ENCODE measurements at regions not wholly inside any gene's neighbourhood (a gene's known extent, or its start where the extent isn't known, plus 50 kb on each side); places are given as distances from the start of the nearest gene placed in this dataset.
A peak's percentile ranks its signal among the peaks of the same experiment; 100 is the strongest.

GRCh38 chr7:115740043-115740442 is 290.5 kb downstream of the TFEC start:
- no peak for DNase-seq
- no peak for TF ChIP-seq CTCF (IDR thresholded peaks at IDR 0.05)
- H3K27ac Mint-ChIP-seq: no peak overlapping the region
- H3K4me1 Mint-ChIP-seq: peaks cover 4% of the 10 kb centered on the region
- no peaks in the 10 kb centered on the region for H3K27me3 Mint-ChIP-seq (ENCODE audit: low read depth, poor library complexity)
- H3K36me3 Mint-ChIP-seq (ENCODE audit: low read depth): peaks cover 4% of the 10 kb centered on the region
- H3K4me3 Mint-ChIP-seq: no peak overlapping the region
- H3K9me3 Mint-ChIP-seq: peaks cover 4% of the 10 kb centered on the region

GRCh38 chr7:115734641-115735040 is 295.9 kb downstream of the TFEC start:
- H3K9me3 Mint-ChIP-seq: peaks cover 4% of the 10 kb centered on the region
- no peak overlapping the region for H3K27ac Mint-ChIP-seq
- H3K36me3 Mint-ChIP-seq (ENCODE audit: low read depth): peaks cover 4% of the 10 kb centered on the region
- peaks cover 4% of the 10 kb centered on the region for H3K27me3 Mint-ChIP-seq (ENCODE audit: low read depth, poor library complexity)
- no peak for DNase-seq
- H3K4me1 Mint-ChIP-seq: peaks cover 40% of the 10 kb centered on the region
- no peak for TF ChIP-seq CTCF (IDR thresholded peaks at IDR 0.05)
- no peak overlapping the region for H3K4me3 Mint-ChIP-seq

- H3K4me3 Mint-ChIP-seq: peak overlapping the region; percentile 1
- no peak for DNase-seq
- H3K27me3 Mint-ChIP-seq (ENCODE audit: low read depth, poor library complexity): peaks cover 8% of the 10 kb centered on the region
- H3K36me3 Mint-ChIP-seq (ENCODE audit: low read depth): peaks cover 4% of the 10 kb centered on the region
- H3K27ac Mint-ChIP-seq: peak overlapping the region; percentile 17
- H3K9me3 Mint-ChIP-seq: peaks cover 4% of the 10 kb centered on the region
- no peak for TF ChIP-seq CTCF (IDR thresholded peaks at IDR 0.05)
- peaks cover 46% of the 10 kb centered on the region for H3K4me1 Mint-ChIP-seq
Observed at GRCh38 chr7:115731796-115732471, 298.6 kb downstream of the TFEC start.

GRCh38 chr7:115728518-115728917 is 302.0 kb downstream of the TFEC start:
- Mint-ChIP-seq H3K4me1 (peaks cover 36% of the 10 kb centered on the region), H3K27me3 (ENCODE audit: low read depth, poor library complexity) (peaks cover 8% of the 10 kb centered on the region), H3K36me3 (ENCODE audit: low read depth) (no peaks in the 10 kb centered on the region), H3K27ac (no peak overlapping the region), H3K4me3 (no peak overlapping the region), H3K9me3 (no peaks in the 10 kb centered on the region)
- DNase-seq: no peak
- no peak for TF ChIP-seq CTCF (IDR thresholded peaks at IDR 0.05)

- no peak overlapping the region for H3K4me3 Mint-ChIP-seq
- peaks cover 14% of the 10 kb centered on the region for H3K4me1 Mint-ChIP-seq
- no peaks in the 10 kb centered on the region for H3K36me3 Mint-ChIP-seq (ENCODE audit: low read depth)
- no peak for DNase-seq
- no peak for TF ChIP-seq CTCF (IDR thresholded peaks at IDR 0.05)
- no peaks in the 10 kb centered on the region for H3K9me3 Mint-ChIP-seq
- H3K27me3 Mint-ChIP-seq (ENCODE audit: low read depth, poor library complexity): peaks cover 4% of the 10 kb centered on the region
- no peak overlapping the region for H3K27ac Mint-ChIP-seq
Observed at GRCh38 chr7:115724400-115725056, 306.0 kb downstream of the TFEC start.

Data from nephron progenitor cell (in vitro differentiated cells).